GM12892 (cell line): ENCODE measurements at regions not wholly inside any gene's neighbourhood (a gene's known extent, or its start where the extent isn't known, plus 50 kb on each side); places are given as distances from the start of the nearest gene placed in this dataset.

Experiments
- POLR2A ChIP-seq: IDR thresholded peaks from 2 replicates; pipeline ENCODE4 v1.6.1; 2011; ENCODE audit warnings: low read depth, low read length, control low read depth
- POLR2AphosphoS5 ChIP-seq: IDR thresholded peaks from 2 replicates; pipeline ENCODE4 v1.6.1; 2011; ENCODE audit warnings: low read depth, low read length, control low read depth

DNA sequence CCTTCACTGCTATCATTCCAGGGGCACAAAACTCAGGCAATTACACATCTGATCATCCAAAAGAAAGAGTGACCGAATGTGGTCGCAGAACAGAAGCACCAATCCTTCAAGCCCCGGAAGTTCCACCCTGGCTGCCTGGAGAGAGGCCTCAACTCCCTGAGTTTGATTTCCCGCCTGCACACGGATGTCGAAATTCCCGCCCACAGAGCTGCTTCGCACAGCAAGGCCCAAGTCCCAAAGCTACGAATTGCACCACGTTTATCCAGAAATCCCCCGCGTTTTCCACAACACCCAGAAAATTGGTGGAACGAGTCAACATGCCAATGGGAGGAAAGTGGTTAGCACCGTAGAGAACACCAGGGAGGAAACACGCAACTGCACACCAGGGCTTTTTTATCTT, 445.4 kb downstream of the EIPR1 start:
- no peak for TF ChIP-seq POLR2A
- no peak for TF ChIP-seq POLR2AphosphoS5
